ENCODE measurements at regions not wholly inside any gene's neighbourhood (a gene's known extent, or its start where the extent isn't known, plus 50 kb on each side); places are given as distances from the start of the nearest gene placed in this dataset.

- Histone ChIP-seq H3K27ac (no peak overlapping the region), H3K4me1 (peaks cover 5% of the 10 kb centered on the region), H3K27me3 (ENCODE audit: low read depth) (peaks cover 13% of the 10 kb centered on the region), H3K36me3 (no peaks in the 10 kb centered on the region), H3K9me3 (no peaks in the 10 kb centered on the region), H3K4me3 (peak overlapping the region; percentile 61)
- ATAC-seq (peak; percentile 97), DNase-seq (peak; percentile 79)
- TF ChIP-seq CTCF (IDR thresholded peaks at IDR 0.05) = peak; percentile 68
- intact Hi-C loops (cut with DNase I) = no loop called here
Measured at GRCh38 chr5:2038321-2039179, 155.8 kb upstream of the IRX4 start.

GRCh38 chr5:2036885-2037284, 154.2 kb upstream of the IRX4 start:
- TF ChIP-seq CTCF (IDR thresholded peaks at IDR 0.05) = no peak
- DNase-seq (no peak), ATAC-seq (no peak)
- Histone ChIP-seq H3K4me3 (no peak overlapping the region), H3K27me3 (ENCODE audit: low read depth) (peaks cover 10% of the 10 kb centered on the region), H3K27ac (no peak overlapping the region), H3K4me1 (peaks cover 5% of the 10 kb centered on the region), H3K36me3 (no peaks in the 10 kb centered on the region), H3K9me3 (no peaks in the 10 kb centered on the region)
- intact Hi-C loops (cut with DNase I) = no loop called here

- DNase-seq = no peak
- Histone ChIP-seq H3K27ac (no peak overlapping the region), H3K9me3 (no peaks in the 10 kb centered on the region), H3K36me3 (no peaks in the 10 kb centered on the region), H3K4me1 (no peaks in the 10 kb centered on the region), H3K4me3 (no peak overlapping the region), H3K27me3 (ENCODE audit: low read depth) (peaks cover 5% of the 10 kb centered on the region)
- no peak for ATAC-seq
- intact Hi-C loops (cut with DNase I) = no loop called here
- no peak for TF ChIP-seq CTCF (IDR thresholded peaks at IDR 0.05)
Measured at GRCh38 chr5:2032432-2032831, 149.7 kb upstream of the IRX4 start.

- Histone ChIP-seq H3K9me3 (no peaks in the 10 kb centered on the region), H3K27ac (no peak overlapping the region), H3K36me3 (no peaks in the 10 kb centered on the region), H3K4me3 (no peak overlapping the region), H3K4me1 (no peaks in the 10 kb centered on the region), H3K27me3 (ENCODE audit: low read depth) (no peaks in the 10 kb centered on the region)
- no peak for TF ChIP-seq CTCF (IDR thresholded peaks at IDR 0.05)
- intact Hi-C loops (cut with DNase I) = no loop called here
- DNase-seq (no peak), ATAC-seq (no peak)
Measured at GRCh38 chr5:2031581-2031980, 148.9 kb upstream of the IRX4 start.

- no peak for TF ChIP-seq CTCF (IDR thresholded peaks at IDR 0.05)
- no peaks in the 10 kb centered on the region for H3K4me1 ChIP-seq
- DNase-seq = no peak
- H3K4me3 ChIP-seq = no peak overlapping the region
- no peak for ATAC-seq
- no peak overlapping the region for H3K27ac ChIP-seq
- H3K9me3 ChIP-seq = no peaks in the 10 kb centered on the region
- H3K27me3 ChIP-seq (ENCODE audit: low read depth) = peaks cover 2% of the 10 kb centered on the region
- no peaks in the 10 kb centered on the region for H3K36me3 ChIP-seq
- intact Hi-C loops (cut with DNase I) = no loop called here
Measured at GRCh38 chr5:2030131-2030530, 147.4 kb upstream of the IRX4 start.

All from lower lobe of right lung (tissue), 2 donors.